ENCODE measurements at regions not wholly inside any gene's neighbourhood (a gene's known extent, or its start where the extent isn't known, plus 50 kb on each side); places are given as distances from the start of the nearest gene placed in this dataset.

DNA sequence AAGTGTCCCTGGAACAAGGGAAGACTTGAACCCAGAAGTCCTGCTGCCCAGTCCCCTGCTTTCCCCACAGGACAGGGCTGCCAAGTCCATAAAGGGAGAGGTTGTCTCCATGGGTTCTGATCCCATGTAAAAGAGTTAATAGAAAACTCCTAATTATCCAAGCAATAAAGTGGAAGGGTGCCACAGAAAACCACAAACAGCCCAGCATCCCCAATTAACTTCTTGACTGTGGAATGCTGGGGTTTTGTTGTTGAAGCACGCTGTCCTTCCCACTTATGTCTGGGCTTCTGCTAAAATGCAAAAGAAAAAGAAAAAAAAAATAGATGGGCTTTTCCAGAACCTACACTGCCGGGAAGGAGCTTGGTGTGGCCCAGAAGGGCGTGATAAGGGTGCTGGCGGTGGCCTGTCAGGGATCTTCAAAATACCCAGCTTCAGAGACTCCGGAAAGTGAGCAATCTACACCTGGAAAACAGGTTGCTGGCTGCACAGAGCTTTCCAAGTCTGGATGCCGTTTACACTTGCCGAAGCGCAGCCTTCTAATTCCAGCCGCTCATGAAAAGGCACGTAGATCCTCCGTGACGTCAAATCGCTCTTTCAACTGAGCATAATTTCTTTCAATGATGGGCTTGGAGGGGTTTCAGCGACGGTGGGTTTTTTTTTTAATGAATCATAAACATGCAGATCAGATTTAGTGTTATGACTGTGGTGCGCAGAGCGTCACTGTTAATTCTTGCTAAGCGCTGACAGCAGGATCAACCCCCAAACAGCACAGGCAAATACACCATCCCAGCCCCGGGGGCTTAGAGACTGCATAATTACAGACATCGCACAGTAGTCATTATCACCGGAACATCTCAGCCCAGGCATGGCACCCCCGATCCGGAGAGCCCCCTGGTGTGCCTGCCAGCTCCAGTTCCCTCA, 197.6 kb downstream of the BCOR start:
- TF ChIP-seq POLR2A (IDR thresholded peaks at IDR 0.05) (no peak), POLR2AphosphoS5 (IDR thresholded peaks at IDR 0.05) (no peak)
- TF ChIP-seq, protein P1, sequence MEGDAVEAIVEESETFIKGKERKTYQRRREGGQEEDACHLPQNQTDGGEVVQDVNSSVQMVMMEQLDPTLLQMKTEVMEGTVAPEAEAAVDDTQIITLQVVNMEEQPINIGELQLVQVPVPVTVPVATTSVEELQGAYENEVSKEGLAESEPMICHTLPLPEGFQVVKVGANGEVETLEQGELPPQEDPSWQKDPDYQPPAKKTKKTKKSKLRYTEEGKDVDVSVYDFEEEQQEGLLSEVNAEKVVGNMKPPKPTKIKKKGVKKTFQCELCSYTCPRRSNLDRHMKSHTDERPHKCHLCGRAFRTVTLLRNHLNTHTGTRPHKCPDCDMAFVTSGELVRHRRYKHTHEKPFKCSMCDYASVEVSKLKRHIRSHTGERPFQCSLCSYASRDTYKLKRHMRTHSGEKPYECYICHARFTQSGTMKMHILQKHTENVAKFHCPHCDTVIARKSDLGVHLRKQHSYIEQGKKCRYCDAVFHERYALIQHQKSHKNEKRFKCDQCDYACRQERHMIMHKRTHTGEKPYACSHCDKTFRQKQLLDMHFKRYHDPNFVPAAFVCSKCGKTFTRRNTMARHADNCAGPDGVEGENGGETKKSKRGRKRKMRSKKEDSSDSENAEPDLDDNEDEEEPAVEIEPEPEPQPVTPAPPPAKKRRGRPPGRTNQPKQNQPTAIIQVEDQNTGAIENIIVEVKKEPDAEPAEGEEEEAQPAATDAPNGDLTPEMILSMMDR (IDR thresholded peaks at IDR 0.05 in 8 of 11, conservative IDR thresholded peaks at IDR 0.05 in 3 of 11), result no peak

All from spleen (tissue), 7 donors.